ENCODE measurements at regions not wholly inside any gene's neighbourhood (a gene's known extent, or its start where the extent isn't known, plus 50 kb on each side); places are given as distances from the start of the nearest gene placed in this dataset.

DNA sequence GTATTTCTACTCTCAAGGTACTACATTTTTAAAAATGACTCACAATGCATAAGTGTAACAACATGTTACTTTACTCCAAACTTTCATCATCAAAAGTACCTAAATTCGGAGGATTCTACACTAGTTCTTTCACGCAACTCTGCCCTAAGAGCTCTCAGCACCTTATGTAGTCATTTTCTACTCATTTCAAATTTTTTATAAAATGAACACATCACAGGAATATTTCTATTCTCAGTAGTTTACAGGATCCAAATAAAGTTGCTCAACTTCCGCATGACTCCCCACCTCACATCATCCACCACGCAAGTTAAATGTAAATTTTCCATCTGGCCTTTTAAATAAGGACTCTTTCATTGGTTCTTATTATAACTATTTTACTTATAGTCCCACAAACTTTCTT lies 344.9 kb upstream of the MANEA start:
- no peak for TF ChIP-seq POLR2A (IDR thresholded peaks at IDR 0.05; ENCODE audit: extremely low read depth, insufficient read length)
- TF ChIP-seq, protein P1, sequence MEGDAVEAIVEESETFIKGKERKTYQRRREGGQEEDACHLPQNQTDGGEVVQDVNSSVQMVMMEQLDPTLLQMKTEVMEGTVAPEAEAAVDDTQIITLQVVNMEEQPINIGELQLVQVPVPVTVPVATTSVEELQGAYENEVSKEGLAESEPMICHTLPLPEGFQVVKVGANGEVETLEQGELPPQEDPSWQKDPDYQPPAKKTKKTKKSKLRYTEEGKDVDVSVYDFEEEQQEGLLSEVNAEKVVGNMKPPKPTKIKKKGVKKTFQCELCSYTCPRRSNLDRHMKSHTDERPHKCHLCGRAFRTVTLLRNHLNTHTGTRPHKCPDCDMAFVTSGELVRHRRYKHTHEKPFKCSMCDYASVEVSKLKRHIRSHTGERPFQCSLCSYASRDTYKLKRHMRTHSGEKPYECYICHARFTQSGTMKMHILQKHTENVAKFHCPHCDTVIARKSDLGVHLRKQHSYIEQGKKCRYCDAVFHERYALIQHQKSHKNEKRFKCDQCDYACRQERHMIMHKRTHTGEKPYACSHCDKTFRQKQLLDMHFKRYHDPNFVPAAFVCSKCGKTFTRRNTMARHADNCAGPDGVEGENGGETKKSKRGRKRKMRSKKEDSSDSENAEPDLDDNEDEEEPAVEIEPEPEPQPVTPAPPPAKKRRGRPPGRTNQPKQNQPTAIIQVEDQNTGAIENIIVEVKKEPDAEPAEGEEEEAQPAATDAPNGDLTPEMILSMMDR (IDR thresholded peaks at IDR 0.05; ENCODE audit: low read depth, low read length) = no peak
- TF ChIP-seq, protein P2, sequence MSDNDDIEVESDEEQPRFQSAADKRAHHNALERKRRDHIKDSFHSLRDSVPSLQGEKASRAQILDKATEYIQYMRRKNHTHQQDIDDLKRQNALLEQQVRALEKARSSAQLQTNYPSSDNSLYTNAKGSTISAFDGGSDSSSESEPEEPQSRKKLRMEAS (IDR thresholded peaks at IDR 0.05; ENCODE audit: low read depth, low read length) = no peak
- TF ChIP-seq MYC (IDR thresholded peaks at IDR 0.05; ENCODE audit: low read depth, low read length) = no peak

Data from NB4 (cell line).